Myocyte (in vitro differentiated cells): ENCODE measurements at regions not wholly inside any gene's neighbourhood (a gene's known extent, or its start where the extent isn't known, plus 50 kb on each side); places are given as distances from the start of the nearest gene placed in this dataset.
"Not testable (repeated sequence)": the region's sequence is repeated elsewhere in the genome, so short reads cannot be mapped to it uniquely, and the experiment has no call there.

Experiments used
- DNase-seq: peaks from one replicate; pipeline ENCODE4 v3.0.0-alpha.2; 2012; ENCODE audit warnings: low read depth

GRCh38 chr14:50014809-50015430 is 101.5 kb downstream of the VCPKMT start:
- no peak for DNase-seq

- no peak for DNase-seq
These were observed 100.7 kb downstream of the VCPKMT start for GRCh38 chr14:50015716-50016115.

- DNase-seq, result no peak
These were observed 98.0 kb downstream of the VCPKMT start for GRCh38 chr14:50018201-50018932.

GRCh38 chr14:50018933-50019210 is 97.5 kb downstream of the VCPKMT start:
- no peak for DNase-seq

- no peak for DNase-seq
These were observed 96.2 kb downstream of the VCPKMT start for GRCh38 chr14:50020184-50020583.

- DNase-seq, result no peak
These were observed 95.6 kb downstream of the VCPKMT start for GRCh38 chr14:50020799-50021198.

GRCh38 chr14:50021261-50022031 is 94.9 kb downstream of the VCPKMT start:
- no peak for DNase-seq

GRCh38 chr14:50022661-50023060 is 93.7 kb downstream of the VCPKMT start:
- no peak for DNase-seq

- peak; percentile 43 for DNase-seq
These were observed 92.5 kb downstream of the VCPKMT start for GRCh38 chr14:50023671-50024490.

- DNase-seq, result no peak
These were observed 91.3 kb downstream of the VCPKMT start for GRCh38 chr14:50025073-50025472.

GRCh38 chr14:50025776-50026175 is 90.6 kb downstream of the VCPKMT start:
- no peak for DNase-seq

GRCh38 chr14:50026396-50026795 is 90.0 kb downstream of the VCPKMT start:
- no peak for DNase-seq

GRCh38 chr14:50027816-50028215 is 88.6 kb downstream of the VCPKMT start:
- no peak for DNase-seq

- no peak for DNase-seq
These were observed 87.9 kb downstream of the VCPKMT start for GRCh38 chr14:50028458-50028857.

- no peak for DNase-seq
These were observed 86.3 kb downstream of the VCPKMT start for GRCh38 chr14:50030036-50030435.

GRCh38 chr14:50030911-50031310 is 85.5 kb downstream of the VCPKMT start:
- DNase-seq, result not testable (repeated sequence)

GRCh38 chr14:50031602-50032313 is 84.6 kb downstream of the VCPKMT start:
- DNase-seq, result peak; percentile 34

- DNase-seq, result not testable (repeated sequence)
These were observed 83.8 kb downstream of the VCPKMT start for GRCh38 chr14:50032462-50033167.

- DNase-seq, result no peak
These were observed 81.2 kb downstream of the VCPKMT start for GRCh38 chr14:50035214-50035613.

GRCh38 chr14:50036211-50036610 is 80.2 kb downstream of the VCPKMT start:
- no peak for DNase-seq
